ENCODE measurements at regions not wholly inside any gene's neighbourhood (a gene's known extent, or its start where the extent isn't known, plus 50 kb on each side); places are given as distances from the start of the nearest gene placed in this dataset.

DNA sequence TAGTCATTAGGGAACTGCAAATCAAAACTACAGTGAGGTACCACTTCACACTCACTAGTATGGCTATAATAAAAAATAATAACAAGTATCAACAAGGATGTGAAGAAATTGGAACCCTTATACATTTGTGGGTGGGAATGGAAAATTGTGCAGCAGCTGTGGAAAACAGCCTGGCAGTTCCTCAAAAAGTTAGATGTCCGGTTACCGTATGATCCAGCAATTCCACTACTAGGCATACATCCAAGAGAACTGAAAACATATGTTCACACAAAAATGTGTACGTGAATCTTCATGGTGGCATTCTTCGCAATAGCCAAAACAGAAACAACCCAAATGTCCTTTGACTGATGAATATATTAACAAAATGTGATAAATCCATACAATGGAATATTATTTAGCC, 187.9 kb upstream of the LYSMD4 start:
- DNase-seq = no peak

DNA sequence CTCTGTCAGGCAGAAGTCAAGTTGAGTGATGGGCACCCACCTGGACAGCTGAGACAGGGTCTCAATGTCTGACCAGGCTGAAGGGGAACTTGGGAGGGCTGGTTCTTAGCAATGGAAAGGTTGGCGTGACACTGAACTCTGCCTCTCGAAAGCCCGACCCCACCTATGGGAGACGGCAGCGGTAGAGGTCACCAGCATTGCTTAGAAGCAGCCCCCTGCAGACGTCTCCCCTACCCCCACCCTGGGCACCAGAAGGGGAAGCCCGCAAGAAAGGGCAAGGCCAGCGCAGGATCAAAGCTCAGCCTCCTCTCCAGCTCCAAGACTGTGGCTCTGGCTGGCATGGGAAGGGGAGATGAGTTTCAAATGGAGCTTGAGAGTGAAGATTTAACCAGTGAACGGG, 184.8 kb upstream of the LYSMD4 start:
- no peak for DNase-seq

DNA sequence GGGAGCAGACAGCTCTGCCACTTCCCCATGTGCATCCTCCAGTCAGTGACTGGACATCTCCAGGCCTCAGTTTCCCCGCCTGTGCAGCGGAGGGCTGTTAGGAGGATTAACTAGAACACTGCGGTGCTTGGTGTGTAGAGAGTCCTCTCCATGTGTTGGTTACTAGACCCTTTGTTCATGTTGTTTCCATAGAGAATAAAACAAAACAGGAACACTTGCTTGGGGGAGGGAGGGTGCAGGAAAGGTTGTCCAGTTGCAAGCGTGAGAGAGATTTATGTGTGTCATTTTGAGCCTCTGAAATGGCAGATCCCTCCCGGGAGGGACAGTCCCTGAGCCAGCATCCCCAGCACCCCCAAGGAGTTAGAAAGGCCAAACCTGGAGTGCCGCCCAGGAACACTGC, 184.0 kb upstream of the LYSMD4 start:
- DNase-seq = no peak

DNA sequence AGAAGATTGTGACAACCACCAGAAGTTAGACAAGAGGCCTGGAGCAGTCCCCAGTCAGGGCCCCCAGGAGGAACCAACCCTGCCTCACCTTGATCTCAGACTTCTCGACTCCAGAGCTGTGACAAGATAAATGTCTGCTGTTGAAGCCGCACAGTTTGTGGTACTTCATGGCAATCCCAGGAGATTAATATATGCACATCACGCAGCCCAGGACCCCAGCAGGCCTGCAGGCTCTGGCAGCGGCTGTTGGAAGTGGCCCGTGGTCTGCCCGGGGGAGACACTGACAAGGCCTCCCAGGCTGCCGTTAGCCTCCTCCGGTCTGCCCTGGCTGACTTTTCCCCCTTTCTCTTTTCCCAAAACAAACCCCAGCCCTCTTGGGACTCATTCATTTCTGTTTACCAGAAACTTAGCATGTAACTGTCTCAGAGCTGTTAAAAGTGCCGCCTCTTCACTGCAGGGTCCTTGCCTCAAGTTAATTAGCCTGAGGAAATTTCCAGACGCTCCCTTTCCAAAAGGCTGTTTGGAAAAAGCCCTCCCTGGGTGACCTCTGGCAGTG, 183.5 kb upstream of the LYSMD4 start:
- DNase-seq = no peak

DNA sequence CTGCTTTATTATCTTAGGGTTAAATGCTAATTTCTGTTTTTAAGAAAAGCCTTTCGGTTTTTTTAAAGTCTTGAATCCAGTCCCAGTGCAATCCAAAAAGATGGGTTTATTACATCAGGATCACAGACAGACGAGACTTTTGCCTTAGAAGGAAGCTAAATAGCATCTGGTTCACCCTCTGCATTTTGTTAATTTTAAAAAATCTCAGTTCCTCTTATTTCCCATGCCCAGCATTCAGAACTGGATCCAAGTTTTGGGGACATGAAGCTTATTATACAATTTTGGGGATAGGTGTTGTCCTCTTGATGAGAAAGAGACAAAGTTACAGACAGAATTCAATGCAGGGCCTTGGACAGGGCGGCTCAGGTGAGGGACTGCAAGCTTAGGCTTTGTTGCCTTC, 181.5 kb upstream of the LYSMD4 start:
- DNase-seq = no peak

DNA sequence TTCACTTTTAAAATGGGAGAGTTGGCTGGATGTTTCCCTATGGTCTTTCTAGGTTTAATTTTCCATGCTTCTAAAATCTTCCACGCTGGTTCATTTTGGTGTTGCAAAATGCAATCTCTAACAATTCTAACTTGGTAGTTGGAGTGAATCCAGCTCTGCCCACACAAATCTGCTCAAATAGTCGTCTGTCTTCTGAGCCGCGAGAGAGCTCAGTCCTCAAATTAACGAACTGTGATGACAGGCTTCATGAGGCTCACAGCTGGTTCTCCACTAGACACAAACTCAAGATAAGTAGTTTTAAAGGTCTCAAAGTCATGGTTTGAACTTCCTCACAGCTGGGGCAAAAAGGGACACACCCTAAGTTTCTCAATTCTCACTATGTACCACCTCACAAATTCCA, 178.6 kb upstream of the LYSMD4 start:
- DNase-seq = no peak

DNA sequence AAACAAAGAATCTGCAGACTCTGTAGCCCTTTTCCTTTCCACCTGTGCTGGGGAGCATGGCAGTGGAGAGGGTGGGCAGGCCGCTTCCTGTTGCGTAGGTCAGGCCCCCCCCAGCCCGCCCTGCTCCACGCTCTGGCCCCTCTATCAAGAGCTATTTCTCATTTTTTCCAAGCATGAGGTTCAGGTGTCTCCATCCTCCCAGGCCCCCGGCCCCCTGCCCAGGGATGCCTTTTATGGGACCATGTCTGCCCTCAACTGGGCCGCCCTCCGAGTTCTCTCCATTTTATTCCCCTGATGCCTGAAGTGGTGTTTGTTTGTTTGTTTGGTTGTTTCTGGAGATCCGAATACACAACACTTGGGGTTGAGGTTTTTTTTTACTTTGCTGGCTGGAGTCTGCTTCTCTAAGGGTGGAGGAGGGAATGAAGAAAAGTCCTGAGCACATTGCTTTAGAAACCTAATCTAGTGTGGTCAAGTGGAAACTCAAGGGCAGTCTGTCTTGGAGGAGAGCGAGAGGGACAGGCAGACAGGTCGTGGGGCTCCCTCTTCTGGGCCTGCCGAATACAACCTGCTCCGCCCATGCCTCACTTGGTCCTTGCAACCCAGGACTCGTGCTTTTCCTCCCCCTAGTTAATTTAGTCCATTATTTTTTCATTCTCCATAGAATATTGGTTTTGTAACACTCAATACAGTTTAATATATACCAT, 176.5 kb upstream of the LYSMD4 start:
- DNase-seq = peak; percentile 25

DNA sequence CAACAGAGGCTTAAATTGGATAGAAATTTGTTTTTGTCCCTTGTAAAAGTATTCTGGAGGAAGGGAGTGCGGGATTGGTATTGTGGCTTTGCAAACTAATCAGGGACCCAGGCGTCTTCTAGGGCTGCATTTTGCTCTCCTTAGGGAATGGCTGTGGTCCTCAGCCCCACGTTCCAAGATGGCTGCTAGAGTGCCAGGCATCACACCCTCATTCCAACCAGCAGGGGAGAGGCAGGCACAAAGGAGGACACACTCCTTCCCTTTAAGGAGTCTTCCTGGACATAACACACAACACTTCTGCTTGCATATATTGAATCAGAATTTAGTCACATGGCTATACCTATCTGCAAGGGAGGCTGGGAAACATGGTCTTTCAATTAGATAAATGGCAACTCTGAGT, 174.5 kb upstream of the LYSMD4 start:
- DNase-seq = no peak

DNA sequence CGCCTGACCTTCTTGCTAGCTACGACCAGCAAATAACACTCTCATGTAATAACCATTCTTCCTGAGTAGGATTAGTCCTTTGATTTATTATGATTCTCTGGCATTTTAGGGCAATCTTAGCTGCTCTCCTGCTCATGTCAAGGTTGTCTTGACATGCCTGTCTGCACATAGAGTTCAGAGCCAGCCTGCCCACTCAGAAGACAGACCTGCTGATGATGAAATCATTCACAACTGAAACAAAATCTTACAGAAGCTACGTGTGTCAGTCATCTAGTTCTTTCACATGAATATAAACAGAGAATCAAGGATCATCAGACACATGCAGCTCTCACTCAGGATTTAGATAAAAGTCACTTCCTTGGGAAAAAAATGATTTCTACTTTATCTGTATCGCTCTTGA, 173.6 kb upstream of the LYSMD4 start:
- no peak for DNase-seq

DNA sequence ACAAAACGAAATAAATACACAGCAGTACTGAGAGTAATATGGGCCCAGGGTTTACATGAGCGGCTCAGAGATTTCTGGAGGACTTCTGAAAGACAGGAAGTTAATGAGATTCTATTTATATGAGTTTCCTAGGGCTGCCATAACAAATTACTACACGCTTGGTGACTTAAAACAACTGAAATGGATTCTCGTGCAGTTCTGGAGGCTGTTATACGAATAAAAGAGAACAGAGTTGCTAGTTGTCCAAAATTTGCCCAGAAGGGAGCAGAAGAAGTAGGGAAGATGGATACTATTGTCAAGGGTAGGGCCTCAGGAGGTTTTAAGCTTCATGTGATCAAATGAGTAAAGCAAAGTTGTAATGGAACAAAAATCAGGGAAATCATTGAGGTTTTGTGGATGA, 173.1 kb upstream of the LYSMD4 start:
- DNase-seq = no peak

DNA sequence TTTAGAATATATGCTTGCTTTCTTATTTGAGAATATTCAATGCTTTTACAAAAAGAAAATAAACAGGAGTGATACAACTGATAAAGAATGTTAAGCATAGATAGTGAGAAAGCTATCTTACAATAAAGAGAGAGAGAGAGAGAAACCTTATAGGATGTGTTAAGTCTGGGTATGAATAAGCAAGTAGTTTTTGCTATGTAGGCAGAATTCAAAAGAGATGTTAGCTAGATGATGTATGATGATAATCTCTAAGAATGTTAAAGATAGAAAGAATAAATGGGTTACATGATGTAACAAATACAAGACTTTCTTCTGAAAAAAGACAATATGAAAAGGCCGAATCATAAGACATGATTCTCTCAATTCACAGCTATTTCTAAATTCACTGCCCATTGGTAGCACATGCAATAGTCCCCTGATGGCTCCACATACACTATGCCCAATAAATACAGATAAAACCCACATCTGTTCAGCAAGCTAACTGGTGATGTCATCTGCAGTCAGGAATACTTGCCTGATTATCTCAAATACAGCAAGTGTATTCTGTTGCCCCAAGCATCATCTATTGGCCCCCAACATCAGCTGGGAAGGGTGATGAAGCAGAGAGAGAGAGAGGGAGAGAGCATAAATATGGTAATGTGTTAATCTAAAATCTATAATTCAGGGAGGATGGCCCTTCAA, 169.2 kb upstream of the LYSMD4 start:
- no peak for DNase-seq

DNA sequence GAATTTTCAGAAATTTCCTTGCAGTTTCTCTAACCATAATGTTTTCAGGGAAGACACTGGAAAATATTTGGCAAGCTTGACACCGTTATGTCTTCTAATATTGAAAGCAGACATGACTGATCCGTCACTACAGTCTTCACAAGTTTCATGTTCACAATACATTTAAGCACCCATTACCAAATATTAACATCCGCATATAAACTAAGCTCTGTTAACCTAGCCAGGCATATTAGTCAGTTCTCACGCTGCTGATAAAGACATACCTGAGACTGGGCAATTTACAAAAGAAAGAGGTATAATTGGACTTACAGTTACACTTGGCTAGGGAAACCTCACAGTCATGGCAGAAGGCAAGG, 162.7 kb upstream of the LYSMD4 start:
- no peak for DNase-seq

DNA sequence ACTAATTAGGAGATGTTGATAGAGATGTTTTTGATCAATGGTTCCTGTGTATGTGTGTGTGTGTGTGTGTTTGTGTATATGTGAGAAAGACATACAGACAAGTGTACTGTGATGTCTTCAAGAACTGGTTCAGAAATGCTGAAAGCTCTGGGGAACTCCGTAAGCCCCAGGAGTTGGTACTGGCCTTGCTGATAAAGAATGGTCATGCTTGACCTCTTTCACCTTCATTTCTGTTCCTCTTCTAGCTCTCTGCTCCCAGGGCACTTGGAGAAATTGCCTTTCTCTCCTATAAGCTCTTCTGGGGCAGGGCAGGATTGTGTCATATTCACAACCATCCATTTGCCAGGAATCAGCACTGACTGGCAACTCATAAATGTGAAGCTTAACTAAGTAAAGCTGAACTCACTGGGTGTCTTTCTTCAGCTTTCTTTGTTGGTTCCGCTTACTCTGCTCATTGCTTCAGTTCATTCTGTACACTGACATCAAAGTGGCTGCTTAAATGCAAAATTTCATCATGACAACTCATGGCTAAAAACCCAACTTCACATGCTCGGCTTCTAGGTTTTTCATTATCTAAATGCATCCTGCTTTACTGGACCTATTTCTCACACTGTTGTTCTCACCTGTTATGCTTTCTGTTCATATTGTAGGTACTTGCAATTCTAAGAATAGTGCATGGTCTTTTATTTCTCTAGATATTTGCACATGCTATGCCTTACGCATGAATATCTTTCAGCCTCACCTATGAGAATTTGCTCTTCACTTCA, 162.1 kb upstream of the LYSMD4 start:
- no peak for DNase-seq

DNA sequence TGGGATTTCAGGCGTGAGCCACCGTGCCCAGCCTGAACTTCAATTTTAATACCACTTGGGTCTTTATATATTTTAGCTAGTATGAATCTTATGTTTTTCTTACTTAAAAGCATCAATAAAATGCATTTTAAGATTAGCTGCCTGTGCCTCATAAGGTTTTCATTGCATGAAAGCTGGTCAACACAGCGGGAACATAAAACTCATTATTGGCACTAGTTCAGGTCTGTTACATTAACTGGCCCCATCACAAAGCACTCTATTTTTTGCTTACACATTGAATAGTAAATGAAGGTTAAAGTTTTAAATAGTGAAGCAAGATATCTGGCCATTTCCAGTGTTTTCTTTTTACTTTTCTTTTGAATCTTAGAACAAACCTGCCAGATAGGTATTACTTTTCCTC, 145.6 kb upstream of the LYSMD4 start:
- no peak for DNase-seq

DNA sequence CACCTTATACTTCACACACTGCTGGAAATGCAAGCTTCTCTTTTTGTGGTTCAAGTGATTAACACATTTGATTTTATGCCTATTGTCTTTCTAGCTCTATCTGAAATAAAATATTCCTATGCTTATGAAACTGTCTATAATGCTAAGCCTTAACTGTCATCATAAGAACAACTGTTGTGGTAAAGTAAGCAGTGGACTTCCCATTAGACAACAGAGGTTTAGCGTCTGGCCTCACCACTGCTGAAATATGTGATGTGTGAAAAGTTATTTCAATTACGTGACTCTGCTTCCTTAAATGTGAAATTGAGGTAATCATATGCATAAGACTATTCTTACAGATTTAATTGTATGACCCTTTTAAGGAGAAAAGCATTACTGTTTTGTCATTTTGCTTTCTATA, 140.2 kb upstream of the LYSMD4 start:
- DNase-seq = no peak

DNA sequence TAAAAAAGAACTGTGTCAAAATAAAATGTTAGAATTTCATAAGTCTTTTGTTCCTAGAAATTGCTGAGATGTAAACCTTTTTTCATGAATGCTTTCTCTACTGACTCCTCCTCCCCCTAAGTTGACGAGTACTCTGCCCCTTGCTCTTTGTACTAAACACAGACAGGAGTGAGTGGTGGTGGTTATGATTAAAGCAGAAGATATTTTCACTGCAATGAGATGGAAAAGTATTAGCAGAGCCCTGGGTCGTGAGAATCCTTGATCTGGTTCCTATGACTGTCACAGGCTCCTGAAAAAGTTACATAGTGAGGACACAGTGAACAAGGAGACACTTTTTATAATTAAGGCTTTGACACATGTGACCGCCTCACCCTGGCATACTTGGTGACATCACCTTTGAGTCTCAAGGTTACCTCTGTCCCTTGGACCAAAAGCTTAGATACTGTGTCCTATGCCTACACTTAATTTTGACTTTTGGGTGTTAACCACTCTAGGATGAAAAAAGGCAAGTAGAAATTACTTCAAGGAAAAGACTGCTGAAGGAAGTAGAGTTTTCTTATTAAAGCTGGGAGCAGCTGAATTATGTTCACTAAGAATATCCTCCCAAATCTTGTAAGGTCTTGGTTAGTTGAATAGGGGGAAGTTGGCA, 130.4 kb upstream of the LYSMD4 start:
- no peak for DNase-seq

DNA sequence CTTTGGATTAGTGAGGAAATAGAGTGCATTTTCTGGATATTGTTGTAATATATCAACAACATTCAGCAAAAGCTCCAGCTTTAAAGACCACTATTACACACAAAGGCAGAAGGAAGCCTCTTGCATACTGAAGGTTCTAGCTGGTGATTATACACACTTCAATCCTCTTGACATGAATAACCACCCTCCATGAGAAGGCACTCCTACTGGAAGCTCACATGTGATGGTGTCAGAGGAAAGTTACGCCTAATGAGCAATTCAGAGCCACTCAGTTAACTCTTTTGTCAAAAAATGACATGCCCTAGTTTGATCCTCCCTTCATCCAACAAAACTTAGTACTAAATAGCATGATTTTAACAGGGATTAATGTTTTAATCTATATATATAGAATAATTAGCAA, 124.6 kb upstream of the LYSMD4 start:
- DNase-seq = no peak

DNA sequence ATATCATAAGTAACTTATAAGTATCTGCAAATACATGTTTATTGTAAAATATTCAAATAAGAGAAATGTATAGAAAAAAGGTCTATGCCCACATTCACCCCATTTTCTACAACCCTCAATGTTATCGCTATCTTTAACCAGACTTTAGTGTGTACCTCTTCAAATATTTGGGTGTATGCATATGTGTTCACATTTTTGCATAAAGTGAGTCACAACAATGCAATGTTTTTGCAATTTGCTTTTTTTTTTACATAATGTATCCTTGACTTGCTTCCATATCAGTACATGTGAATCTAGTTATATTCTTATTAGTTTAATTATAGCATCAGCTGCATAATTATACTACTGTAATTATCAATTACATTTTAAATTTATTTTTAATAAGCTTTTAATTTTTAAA, 117.3 kb upstream of the LYSMD4 start:
- DNase-seq = peak; percentile 5

DNA sequence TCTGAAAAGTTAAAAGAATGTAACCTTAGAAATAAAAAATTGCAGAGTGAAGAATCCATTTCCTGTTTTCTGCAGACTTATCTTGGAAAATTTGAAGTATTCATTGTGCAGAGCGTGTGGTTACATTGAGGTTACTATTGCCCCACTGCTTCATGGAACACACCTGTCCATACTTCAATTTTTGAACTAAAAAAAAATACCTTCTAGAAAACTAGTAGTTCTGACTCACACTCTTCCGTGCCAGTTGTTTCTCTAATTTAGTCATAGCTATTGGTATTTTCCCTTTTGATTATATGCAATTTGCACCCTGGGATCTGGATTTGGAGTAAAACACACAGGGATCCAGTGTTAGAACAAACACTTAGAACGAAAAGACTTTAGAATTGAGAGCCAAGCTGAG, 111.8 kb upstream of the LYSMD4 start:
- no peak for DNase-seq

DNA sequence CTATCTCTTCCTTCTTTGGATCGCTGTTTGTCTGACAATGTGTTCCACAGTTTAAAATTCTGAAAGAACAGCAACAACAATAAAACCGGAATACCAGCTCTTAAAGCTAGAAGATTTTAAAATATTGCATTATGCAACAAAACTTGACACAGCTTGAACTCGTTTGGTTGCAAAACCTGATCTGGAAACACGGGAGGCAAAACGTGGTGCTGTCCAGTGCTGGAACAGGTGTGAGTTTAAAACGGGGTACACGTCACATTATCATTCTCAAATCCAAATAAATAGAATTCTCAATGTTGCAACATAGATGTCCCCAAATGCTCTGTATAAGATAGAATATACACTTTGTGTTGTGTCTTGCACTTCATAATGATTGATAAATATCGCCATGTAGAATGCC, 110.9 kb upstream of the LYSMD4 start:
- DNase-seq = no peak

DNA sequence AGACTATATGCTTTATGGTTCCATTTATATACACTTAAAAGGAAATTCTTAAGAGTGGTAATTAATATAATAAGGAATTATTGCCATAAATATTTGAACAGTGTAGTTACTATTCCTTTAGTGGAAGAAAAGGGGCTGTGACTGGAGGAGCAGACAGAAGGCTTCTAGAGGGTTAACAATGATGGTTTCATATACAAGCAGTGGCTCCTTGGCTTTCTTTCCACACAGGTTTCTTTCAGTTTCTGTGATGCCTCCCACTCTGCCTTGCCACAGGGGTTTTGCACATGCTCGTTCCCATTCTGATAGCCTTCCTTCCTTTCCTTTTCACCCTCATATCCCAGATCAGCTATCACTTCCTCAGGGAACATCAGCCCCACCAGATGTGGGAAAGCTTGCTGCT, 108.8 kb upstream of the LYSMD4 start:
- no peak for DNase-seq

DNA sequence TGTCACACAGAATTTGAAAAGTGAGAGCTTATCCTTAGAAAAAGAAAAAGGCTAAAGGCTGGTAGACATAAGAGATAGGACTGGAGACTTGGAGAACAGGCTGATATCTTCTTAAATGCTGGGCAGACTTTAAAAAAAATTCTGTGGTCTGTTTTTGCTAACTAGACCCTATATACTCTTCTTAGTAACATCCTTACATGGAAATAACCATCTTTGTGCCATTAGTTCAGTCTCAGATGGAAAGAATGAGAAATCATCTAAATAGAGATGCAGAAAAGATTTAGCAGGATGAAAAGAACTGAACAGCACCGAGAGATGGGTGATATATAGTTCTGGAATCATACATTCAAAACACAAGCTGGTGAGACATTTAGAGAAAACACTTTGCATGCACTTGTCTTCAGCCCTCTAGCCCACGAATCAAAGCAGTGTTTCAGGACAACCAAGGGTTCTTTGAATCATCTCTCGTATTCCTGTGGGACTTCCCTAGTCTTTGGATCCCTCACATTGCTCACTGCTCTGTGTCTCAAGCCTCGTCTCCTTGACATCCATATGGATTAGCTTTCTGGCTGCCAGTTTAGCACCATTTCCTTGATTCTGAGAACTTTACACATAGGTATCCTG, 93.0 kb upstream of the LYSMD4 start:
- DNase-seq = no peak

DNA sequence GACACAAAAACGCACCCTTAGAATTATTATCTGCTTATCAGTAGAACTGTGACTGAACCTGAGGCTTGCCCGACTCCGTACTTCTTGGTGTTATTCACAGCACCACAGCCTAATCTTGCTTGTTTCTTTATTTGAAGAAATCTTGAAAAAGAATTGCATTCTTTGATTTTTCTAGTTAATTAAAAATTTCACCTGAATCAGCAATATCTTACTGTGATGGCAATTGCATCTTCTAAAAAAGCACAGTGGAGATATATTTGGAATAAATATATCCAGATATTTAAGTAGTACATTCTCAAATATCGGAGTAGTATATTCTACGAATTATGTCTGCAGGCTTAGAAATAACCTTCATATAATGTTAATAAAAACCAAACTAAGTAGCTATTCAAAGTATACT, 90.1 kb upstream of the LYSMD4 start:
- no peak for DNase-seq
